Kidney capillary endothelial cell (primary cell): ENCODE measurements at regions not wholly inside any gene's neighbourhood (a gene's known extent, or its start where the extent isn't known, plus 50 kb on each side); places are given as distances from the start of the nearest gene placed in this dataset.
A peak's percentile ranks its signal among the peaks of the same experiment; 100 is the strongest.

Experiments used
- DNase-seq: peaks from one replicate; pipeline ENCODE4 v3.0.0-alpha.2; 2018; ENCODE audit warnings: low spot score

DNA sequence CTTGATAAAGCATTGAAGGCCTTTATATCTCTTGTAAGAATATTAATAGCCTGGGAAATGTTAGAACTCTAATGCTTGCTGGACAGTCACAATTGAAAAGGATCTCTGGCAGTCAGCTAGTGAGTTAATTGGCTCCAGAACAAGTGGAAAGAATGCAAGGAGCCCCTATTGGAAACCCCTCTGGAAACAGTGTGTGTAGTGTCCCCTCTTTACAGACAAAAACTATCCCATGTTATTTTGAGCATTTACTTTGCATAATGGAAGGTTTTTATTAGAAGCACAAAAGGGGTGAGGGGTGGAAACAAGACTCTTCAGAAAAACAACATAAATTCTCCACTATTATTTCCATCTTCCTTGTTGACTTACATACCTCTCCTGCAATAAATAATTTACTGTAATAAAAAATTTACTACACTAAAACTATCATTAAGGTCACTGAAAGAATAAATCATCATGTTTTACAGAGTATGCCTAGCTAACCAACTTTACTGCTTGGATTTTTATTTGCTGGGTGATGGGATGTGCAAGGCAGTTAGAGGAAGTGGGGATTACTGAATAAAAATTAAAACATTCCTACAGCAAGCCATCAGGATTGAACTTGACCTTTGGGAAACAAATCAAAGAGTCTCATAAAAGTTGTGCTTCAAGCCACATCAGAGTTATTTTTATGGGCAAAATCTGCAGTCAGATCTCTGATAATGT, 610.4 kb downstream of the TBC1D4 start:
- DNase-seq = no peak

DNA sequence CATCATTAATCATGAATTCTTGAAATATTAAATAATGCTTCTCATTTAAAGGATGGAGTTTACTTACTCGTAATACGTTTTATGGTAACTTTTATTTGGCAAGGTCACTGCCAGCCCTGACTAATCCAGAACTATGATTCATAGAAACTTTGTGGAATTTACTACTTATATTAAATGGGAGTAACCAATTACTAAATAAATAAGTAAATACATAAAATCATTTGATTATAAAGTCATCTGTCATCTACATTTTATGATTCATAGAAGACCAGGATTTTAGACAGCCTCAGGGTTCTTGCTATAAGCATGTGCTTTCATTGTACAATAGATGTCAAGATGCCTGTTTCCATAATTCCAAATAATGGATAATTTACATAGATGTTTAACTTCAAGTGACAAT, 611.1 kb downstream of the TBC1D4 start:
- DNase-seq = no peak

DNA sequence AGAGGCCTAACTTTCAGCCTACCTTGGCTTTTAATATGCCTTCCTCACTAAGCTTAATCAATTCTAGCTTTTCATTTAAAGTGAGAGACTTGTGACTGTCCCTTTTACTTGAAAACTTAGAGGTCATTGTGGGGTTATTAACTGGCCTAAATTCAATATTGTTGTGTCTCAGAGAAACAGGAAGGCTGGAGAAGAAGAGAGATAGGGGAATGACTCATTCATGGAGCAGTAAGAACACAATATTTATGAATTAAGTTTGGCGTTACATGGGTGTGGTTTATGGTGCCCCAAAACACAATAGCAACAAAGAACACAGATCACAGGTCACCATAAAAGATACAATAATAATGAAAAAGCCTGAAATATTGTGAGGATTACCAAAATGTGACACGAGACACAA, 612.1 kb downstream of the TBC1D4 start:
- DNase-seq = no peak

DNA sequence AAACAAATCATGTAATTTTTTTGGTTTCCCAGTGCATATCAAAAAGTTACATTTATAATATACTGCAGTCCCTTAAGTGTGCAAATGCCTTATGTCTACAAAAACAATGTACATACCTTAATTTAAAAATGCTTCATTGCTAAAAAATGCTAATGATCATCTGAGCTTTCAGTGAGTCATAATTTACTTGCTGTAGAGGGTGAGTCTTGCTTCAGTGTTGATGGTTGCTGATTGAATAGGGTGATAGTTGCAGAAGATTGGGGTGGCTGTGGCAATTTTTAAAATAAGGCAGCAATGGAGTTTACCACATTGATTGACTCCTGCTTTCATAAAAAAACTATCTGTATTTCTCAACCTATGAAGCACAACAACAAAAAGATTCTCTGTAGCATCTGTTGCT, 613.9 kb downstream of the TBC1D4 start:
- DNase-seq = no peak

DNA sequence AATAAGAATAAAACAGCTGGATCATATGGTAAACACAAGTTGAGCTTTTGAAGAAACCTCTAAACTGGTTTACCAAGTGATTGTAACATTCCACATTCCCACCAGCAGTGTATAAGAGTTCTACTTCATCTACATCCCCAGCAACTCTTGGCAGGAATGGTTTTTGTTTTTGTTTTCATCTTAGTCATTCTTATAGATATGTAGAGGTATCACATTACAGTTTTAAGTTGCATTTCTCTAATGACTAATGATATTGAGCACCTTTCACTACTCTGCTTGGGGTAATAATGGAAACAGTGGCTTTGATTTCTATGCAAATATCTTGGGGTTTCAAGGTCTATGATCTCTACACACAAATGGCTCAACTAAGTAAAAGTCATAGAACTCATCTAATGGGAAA, 614.5 kb downstream of the TBC1D4 start:
- DNase-seq = no peak

DNA sequence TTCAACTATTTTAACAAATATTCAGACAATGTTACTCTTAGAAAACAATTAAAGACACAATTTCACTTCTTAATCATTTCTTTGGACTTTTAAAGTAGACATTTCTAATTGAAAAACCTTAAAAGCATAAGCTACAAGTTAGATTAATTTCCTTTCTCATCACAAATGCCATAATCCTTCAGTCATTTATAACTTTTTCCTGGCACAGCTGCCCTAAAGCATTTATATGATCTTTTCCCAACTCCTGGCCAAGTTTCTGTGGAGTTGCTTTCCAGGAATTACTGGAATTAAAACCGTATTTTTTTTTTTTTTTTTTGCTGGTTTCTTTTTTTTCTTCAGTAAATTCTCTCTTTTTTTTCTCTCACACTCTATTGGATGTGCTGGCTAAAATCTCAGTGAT, 615.9 kb downstream of the TBC1D4 start:
- DNase-seq = no peak

DNA sequence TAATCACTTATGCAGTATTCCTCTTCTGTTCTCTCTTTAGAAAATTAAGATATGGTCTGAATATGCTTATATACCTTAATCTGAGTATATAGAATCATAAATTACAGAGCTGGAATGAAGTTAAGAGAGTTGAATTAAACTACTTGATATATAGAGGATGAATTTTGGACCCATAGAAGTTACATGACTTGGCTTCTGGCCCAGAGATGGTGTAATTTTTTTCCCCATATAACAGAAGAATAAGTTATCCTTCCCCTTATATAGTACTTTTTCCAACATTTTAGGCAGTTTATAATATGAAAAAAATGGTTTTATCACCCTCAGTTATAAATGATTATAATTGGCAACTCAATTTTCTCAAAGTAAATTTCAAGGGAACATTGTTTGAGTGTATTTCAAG, 616.3 kb downstream of the TBC1D4 start:
- no peak for DNase-seq

DNA sequence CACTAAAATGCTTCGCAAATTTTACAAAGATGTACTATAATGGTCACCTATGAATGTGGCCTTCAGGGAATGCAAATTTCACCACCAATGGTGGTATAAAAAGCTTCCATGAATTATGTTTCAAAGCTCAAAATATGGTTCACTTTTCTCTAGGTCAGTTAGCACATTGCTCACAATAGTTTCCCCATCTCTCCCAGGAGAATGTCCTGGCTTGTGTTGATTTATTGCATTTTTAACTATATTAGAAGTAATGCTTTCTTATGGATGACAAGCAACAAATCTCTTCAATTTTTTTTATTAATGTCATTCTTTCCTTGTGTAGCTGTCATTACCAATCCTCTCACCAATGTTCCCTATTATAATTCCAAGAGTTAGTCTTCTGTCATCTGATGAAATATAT, 621.2 kb downstream of the TBC1D4 start:
- DNase-seq = no peak

DNA sequence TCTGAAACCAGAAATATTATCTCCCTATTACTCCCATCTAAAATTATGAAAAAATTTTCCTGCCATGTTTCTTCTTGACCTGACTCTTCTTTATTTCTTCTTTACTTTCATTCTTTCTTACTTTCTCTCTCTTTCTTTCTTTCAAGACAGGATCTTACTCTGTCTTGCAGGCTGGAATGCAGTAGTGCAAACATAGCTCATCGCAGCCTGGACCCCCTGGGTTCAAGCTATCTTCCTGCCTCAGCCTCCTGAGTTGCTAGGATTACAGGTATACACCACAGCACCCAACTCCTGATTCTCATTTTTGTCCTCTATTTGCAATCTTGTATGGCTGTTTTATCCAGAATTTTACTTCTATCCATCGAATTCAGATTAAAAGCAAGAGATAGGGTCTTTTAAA, 631.1 kb downstream of the TBC1D4 start:
- no peak for DNase-seq

DNA sequence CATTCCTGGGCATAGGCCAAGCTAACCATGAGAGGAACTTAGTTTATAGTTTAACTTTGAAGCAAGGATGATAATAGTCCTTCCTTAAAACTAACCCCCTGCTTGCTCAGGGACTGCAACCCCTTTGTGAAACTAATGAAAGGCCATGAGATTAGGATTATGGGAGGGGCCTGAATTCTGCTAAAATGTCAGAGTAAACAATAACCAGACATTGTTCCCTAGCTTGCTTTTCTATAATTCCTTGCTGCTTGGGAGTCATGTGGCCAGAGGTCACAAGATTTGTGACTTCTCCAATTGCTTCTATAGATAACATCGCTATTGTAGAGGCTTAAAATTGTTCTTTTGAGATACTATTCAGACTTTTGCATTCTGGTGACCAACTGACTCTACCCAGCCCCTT, 634.0 kb downstream of the TBC1D4 start:
- no peak for DNase-seq

DNA sequence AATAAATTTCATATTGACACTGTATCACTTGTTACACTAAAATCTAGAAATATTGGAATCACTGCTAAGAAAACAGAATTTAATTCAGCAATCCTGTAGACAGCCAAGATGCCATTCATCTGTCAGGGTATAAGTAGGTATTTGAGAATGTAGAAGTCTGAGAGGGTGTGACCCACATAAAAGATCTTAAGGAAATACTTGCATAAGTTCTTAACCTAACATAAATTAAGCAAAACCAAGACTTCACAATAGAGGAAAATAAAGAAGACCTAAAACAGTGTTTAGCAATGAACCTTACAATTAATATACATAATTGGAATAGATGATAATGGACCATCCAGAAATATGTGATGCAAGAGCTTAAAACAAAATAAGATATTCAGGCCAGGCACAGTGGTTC, 636.2 kb downstream of the TBC1D4 start:
- DNase-seq = no peak

DNA sequence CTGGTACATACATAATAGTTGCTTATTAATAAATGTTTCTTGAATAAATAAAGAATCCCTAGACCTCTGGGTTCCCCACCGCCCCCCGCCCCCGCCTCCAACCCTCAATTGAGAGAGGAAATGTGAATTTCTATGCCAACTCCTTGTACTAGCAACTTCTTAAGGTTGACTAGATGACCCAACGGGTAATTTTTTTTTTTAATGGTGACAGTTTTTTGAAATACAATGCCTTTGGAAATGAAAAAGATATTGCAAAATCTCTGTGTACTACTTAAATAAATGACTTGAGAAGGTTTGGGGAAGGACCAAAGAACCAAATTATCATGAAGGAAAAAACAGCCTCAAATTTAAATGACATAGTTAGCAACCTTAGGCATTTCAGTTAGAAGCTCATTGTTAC, 640.3 kb downstream of the TBC1D4 start:
- DNase-seq = no peak

DNA sequence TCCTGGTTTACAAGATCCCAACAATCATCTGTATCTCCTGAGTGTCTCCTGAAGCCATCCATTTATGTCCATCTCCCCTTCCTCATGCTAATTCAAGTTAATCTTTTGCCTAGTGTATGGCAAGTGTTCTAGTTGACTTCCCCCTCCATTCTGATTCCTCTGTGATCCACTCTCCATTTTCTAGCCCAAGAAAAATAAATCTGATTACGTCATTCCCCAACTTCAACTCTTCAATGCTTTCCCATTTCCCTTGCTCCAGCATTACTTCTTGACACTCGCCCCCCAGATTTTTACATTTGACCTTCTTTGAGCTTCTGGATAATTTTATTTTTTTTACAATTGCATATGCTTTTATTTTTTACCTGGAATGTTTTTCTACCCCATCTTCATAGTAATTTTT, 640.8 kb downstream of the TBC1D4 start:
- no peak for DNase-seq

DNA sequence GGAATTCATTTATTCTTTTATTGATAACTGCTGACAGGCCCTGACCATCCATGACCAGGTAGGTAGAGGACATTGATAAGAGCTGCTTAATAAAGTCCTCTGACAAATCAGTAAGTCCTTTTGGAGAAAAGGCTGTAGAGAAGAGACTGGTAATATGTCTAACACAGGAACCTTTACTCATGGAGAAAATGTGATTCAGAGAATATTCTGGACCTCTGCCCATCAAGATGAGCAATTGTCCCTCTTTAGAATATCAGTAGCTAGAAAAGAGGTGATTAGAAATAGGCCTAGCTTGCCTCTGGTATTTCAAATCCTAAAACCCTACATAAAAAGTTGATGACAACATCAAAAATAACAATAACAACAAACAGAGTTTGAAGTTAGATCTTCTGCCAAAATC, 642.3 kb downstream of the TBC1D4 start:
- no peak for DNase-seq

DNA sequence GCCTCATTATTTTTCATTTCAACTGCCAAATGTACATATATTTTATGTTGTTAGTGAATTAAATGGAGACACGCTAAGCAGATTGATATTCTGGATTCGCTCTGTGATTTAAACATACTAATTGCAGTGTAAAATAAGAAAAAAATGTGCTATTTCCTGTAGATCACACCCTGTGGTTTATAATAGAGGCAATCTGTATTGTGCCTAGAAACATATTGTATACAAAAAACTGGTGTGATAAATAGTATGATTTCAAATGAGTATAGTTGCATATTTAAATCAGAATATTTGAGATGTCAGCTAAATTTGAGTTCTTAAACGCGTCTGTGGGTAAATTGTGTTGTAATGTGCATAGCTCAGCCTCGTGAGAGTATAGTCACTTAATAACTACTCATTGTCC, 643.9 kb downstream of the TBC1D4 start:
- no peak for DNase-seq

DNA sequence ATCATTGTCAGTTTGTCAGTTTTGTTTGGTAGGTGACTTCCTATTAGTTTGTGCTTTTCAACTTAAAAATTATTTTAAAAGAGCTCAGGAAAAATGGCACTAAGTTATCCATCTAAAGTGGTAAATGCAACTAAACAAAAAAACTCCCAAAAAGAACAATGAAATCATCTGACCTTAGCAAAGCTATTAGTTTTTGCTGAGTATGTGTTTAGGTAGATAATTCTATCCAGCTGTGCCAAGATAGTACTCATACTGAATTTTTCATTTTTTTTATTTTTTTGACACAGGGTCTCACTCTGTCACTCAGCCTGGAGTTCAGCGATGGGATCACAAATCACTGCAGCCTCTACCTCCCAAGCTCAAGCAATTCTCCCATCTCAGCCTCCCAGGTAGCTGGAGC, 645.3 kb downstream of the TBC1D4 start:
- no peak for DNase-seq

DNA sequence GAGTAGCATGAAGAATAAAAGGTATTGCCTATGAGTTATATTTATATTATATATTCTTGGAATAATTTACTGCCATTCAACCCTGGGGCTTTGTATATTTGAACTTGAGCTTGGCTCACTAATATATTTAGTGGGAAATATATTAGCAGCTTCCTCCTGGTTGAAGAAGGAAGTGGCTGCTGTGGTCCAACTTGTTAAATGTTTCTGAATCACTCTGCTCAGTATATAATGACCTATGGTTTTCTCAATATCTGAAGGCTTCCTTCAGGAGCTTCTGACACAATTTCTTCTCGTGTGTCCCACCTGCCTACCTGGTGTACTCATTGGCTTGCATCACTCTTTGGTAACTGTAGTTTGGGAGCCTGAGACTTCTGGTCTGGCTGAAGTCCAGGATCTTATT, 646.4 kb downstream of the TBC1D4 start:
- DNase-seq = no peak

DNA sequence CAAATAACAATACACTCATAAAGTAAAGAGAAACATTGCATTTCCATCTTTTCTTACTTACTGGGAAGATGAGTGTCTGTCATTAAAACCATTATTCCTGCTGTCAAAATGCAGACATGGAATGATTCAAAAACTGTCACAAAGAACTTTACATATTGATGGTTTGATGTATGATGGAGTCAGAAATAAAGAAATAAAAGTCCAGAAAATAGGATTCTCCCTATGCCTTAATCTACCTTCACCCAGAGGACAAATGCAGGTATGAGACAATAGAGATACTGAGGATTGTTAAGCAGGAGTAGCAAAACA, 656.1 kb downstream of the TBC1D4 start:
- DNase-seq = no peak

DNA sequence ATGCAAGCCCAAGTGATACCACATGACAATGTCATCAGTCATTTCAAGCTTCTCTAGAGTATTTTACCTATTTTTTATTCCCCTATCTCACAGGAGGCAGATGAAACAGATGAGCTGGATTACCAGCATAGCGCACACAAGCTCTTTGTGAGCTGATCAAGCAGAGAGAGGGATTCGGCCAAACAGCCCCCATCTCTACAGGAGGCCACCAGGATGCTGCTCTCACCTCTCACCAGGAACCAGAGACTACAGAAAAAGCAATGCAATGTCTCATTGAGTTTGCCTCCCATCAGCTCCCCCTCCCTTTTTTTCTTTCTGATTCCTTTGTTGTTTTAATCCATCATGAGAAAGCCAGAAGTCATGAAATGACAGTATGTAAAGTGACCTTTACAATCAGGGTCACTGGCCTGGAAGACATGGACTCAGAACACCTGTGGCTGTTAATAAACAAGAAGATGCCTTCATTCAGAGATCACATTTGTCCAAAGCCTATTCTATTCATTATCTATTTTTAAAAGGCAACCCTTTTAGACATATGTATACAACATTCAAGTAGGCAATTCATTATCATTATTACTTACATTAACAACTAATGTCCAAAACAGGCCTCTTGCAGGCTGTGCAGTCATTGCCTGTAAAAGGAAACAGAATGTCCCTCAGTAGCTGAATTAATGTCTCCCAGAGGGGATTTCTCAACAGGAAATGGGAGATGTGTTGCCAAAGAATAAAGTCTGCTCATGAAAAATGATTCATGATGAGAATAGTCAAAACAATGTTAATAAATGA, 656.6 kb downstream of the TBC1D4 start:
- DNase-seq = peak; percentile 90

DNA sequence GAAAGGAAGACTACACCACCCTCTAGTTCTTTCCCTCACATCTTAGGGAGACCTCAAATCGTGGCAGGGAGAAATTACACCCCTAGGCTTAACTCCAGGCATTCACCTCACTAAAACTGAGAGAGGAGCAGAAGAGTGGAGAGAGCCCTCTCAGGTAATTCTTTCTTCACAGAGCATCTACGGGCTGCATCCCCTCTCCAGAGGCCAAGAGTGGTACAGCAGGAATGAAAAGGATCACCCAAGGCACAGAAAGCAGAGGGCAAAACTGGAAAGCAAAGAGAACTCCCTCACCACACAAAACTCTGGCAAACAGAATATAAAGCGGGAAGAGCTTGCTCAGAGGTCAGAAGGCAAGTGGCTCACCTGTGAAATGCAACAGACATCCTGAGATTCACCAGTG, 661.2 kb downstream of the TBC1D4 start:
- no peak for DNase-seq

DNA sequence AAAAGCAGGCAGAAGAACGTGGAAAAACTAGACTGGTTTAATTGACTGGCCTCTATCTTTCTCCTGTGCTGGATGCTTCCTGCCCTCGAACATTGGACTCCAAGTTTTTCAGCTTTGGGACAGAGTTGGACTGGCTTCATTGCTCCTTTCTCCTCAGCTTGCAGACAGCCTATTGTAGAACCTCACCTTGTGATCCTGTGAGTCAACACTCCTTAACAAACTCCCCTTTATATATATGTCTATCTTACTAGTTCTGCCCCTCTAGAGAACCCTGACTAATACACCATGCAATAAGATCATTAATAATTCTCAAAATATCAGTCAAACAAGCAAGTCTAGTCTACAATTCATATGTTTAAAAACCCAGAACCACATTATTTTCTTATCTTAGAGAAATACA, 662.4 kb downstream of the TBC1D4 start:
- DNase-seq = no peak

DNA sequence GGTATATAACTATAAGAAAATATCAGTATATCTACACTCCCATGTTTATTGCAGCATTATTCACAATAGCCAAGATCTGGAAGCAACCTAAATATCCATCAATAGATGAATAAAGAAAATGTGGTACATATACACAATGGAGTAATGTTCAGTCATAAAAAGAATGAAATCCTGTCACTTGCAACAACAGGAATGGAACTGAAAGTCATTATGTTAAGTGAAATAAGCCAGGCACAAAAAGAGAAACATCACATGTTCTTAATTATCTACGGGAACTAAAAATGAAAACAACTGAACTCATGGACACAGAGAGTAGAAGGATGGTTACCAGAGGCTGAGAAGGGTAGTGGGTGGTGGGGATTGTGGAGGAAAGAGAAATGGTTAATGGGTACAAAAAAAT, 665.2 kb downstream of the TBC1D4 start:
- DNase-seq = no peak

DNA sequence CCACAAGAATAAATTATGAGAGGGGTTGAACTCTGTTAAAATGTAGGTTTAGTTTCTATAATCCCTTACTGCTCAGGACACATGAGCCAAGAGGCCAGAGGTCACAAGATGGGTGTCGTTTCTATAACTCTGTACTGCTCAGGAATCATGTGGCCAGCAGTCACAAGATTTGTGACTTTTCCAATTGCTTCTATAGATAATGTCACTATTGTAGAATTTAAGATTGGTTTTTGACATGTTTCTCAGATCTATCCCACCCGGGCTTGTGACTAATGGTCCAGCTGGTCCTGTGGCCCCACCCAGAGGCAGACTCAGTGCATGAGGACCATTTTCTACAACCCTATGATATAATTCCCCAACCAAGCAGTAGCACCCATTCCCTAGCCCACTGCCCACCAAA, 662.0 kb upstream of the KLF12 start:
- no peak for DNase-seq

DNA sequence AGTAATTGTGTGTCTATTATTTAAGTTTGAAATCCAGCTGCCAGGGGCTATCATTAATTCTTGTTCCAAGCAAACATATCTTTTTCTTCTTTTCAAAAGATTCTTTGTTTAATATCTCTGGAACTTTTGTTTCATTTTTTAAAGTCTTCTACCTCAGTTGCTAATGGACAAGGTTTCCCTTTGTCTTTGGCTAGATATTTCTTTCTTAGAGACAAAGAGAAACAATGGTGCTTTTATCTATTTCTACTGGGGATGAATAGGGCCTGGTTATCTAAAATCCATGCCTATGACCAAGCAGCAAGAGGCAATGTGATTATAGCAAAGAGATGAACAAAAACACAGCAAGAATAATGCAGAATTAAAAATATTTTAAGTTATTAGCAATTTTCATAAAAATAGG, 661.3 kb upstream of the KLF12 start:
- DNase-seq = no peak
